ENCODE measurements at regions not wholly inside any gene's neighbourhood (a gene's known extent, or its start where the extent isn't known, plus 50 kb on each side); places are given as distances from the start of the nearest gene placed in this dataset.

GRCh38 chr9:108562176-108562575, 293.6 kb downstream of the ACTL7B start:
- DNase-seq, result peak; percentile 93
- peak overlapping the region; percentile 89 for H3K27ac ChIP-seq (ENCODE audit: low read length)

GRCh38 chr9:108559432-108559831, 296.4 kb downstream of the ACTL7B start:
- no peaks in the 10 kb centered on the region for H3K36me3 ChIP-seq (ENCODE audit: low read depth, low read length)
- TF ChIP-seq CTCF (conservative IDR thresholded peaks at IDR 0.05; ENCODE audit: low read depth, low read length) (no peak), EZH2phosphoT487 (IDR thresholded peaks at IDR 0.05; ENCODE audit: borderline replicate concordance, low read length) (no peak), EZH2 (IDR thresholded peaks at IDR 0.05; ENCODE audit: low read length, unreplicated experiment) (no peak)
- no peaks in the 10 kb centered on the region for H3K27me3 ChIP-seq (ENCODE audit: low read length)
- BruUV-seq (replicated peaks), result no TSS peak
- H2AFZ ChIP-seq (ENCODE audit: low read length), result no peak overlapping the region
- intact Hi-C loops (cut with micrococcal nuclease), result no loop called here
- H3K9ac ChIP-seq (ENCODE audit: low read length), result no peak overlapping the region
- POLR2A ChIA-PET (ENCODE audit: unreplicated experiment), result no interaction called here
- no peaks in the 10 kb centered on the region for H3F3A ChIP-seq (ENCODE audit: low read length, unreplicated experiment)
- H3K9me2 ChIP-seq (replicated peaks; ENCODE audit: low read length), result no peaks in the 10 kb centered on the region
- H3K79me2 ChIP-seq (ENCODE audit: low read length), result no peaks in the 10 kb centered on the region
- CTCF ChIA-PET, result no interaction called here
- no peak overlapping the region for H3K4me3 ChIP-seq (ENCODE audit: low read length)
- H4K20me1 ChIP-seq (ENCODE audit: low read length), result no peaks in the 10 kb centered on the region
- peaks cover 16% of the 10 kb centered on the region for H3K4me1 ChIP-seq (ENCODE audit: insufficient read depth, low read length)
- DNase-seq (no peak), ATAC-seq (no peak)
- H3K9me3 ChIP-seq (ENCODE audit: low read length), result no peaks in the 10 kb centered on the region
- H3K4me2 ChIP-seq (ENCODE audit: low read length), result no peak overlapping the region
- no peak overlapping the region for H3K27ac ChIP-seq (ENCODE audit: low read length)

More at GRCh38 chr9:108562176-108562575, 293.6 kb downstream of the ACTL7B start:
- Histone ChIP-seq H3K27me3 (ENCODE audit: low read length) (no peaks in the 10 kb centered on the region), H3K79me2 (ENCODE audit: low read length) (no peaks in the 10 kb centered on the region), H3K9me3 (ENCODE audit: low read length) (no peaks in the 10 kb centered on the region), H3K36me3 (ENCODE audit: low read depth, low read length) (no peaks in the 10 kb centered on the region), H3F3A (ENCODE audit: low read length, unreplicated experiment) (no peaks in the 10 kb centered on the region), H3K4me2 (ENCODE audit: low read length) (peak overlapping the region; percentile 40; the same call in 1 of the 2 replicates), H3K9me2 (replicated peaks; ENCODE audit: low read length) (no peaks in the 10 kb centered on the region), H3K4me1 (ENCODE audit: insufficient read depth, low read length) (peaks cover 25% of the 10 kb centered on the region), H2AFZ (ENCODE audit: low read length) (no peak overlapping the region), H3K9ac (ENCODE audit: low read length) (peak overlapping the region; percentile 70), H3K4me3 (ENCODE audit: low read length) (no peak overlapping the region), H4K20me1 (ENCODE audit: low read length) (no peaks in the 10 kb centered on the region)
- POLR2A ChIA-PET (ENCODE audit: unreplicated experiment), result no interaction called here
- CTCF ChIA-PET, result interaction anchor here (0.5 to 1.0 kb wide), 3 partner anchors 114 to 1323 kb away, joined by 3 to 9 read pairs (median 4); no protein-coding TSS in a partner anchor
- no peak for TF ChIP-seq CTCF (conservative IDR thresholded peaks at IDR 0.05; ENCODE audit: low read depth, low read length)
- no peak for TF ChIP-seq EZH2 (IDR thresholded peaks at IDR 0.05; ENCODE audit: low read length, unreplicated experiment)
- no peak for TF ChIP-seq EZH2phosphoT487 (IDR thresholded peaks at IDR 0.05; ENCODE audit: borderline replicate concordance, low read length)
- peak; percentile 88 for ATAC-seq
- no TSS peak for BruUV-seq (replicated peaks)
- intact Hi-C loops (cut with micrococcal nuclease), result loop anchor here (10.0 kb wide), 1 partner anchor 113 kb away; no protein-coding TSS in a partner anchor

GRCh38 chr9:108554831-108555230, 301.0 kb downstream of the ACTL7B start:
- no peak overlapping the region for H3K27ac ChIP-seq (ENCODE audit: low read length)
- H3F3A ChIP-seq (ENCODE audit: low read length, unreplicated experiment), result no peaks in the 10 kb centered on the region
- no peaks in the 10 kb centered on the region for H3K79me2 ChIP-seq (ENCODE audit: low read length)
- intact Hi-C loops (cut with micrococcal nuclease), result no loop called here
- TF ChIP-seq CTCF (conservative IDR thresholded peaks at IDR 0.05; ENCODE audit: low read depth, low read length) (no peak), EZH2phosphoT487 (IDR thresholded peaks at IDR 0.05; ENCODE audit: borderline replicate concordance, low read length) (no peak), EZH2 (IDR thresholded peaks at IDR 0.05; ENCODE audit: low read length, unreplicated experiment) (no peak)
- ATAC-seq, result no peak
- BruUV-seq (replicated peaks), result no TSS peak
- H3K4me3 ChIP-seq (ENCODE audit: low read length), result no peak overlapping the region
- no peaks in the 10 kb centered on the region for H3K9me2 ChIP-seq (replicated peaks; ENCODE audit: low read length)
- no peak for DNase-seq
- no peaks in the 10 kb centered on the region for H4K20me1 ChIP-seq (ENCODE audit: low read length)
- no peaks in the 10 kb centered on the region for H3K27me3 ChIP-seq (ENCODE audit: low read length)
- H3K9ac ChIP-seq (ENCODE audit: low read length), result no peak overlapping the region
- CTCF ChIA-PET, result no interaction called here
- no peaks in the 10 kb centered on the region for H3K36me3 ChIP-seq (ENCODE audit: low read depth, low read length)
- H3K9me3 ChIP-seq (ENCODE audit: low read length), result no peaks in the 10 kb centered on the region
- POLR2A ChIA-PET (ENCODE audit: unreplicated experiment), result no interaction called here
- H3K4me2 ChIP-seq (ENCODE audit: low read length), result no peak overlapping the region
- H2AFZ ChIP-seq (ENCODE audit: low read length), result no peak overlapping the region
- H3K4me1 ChIP-seq (ENCODE audit: insufficient read depth, low read length), result peaks cover 36% of the 10 kb centered on the region
